CD4-positive, alpha-beta T cell (primary cell): ENCODE measurements at regions not wholly inside any gene's neighbourhood (a gene's known extent, or its start where the extent isn't known, plus 50 kb on each side); places are given as distances from the start of the nearest gene placed in this dataset.

Source experiments
- ATAC-seq: fragments of 200-7000 bp; cut with Tn5 transposase; one replicate; pipeline ENCODE4 v1.10.0; 2022; ENCODE audit warnings: mild to moderate bottlenecking; ENCODE audit not compliant: poor library complexity
- CTCF ChIA-PET: fragments of 350-600 bp; sonication (Branson Sonifier 250); formaldehyde crosslinking; loops from one replicate; lab custom pipeline; 2021; ENCODE audit warnings: antibody characterized with exemption, inconsistent platforms; lab: Charles Lee
- POLR2A ChIA-PET: fragments of 350-600 bp; sonication (Branson Sonifier 250); formaldehyde crosslinking; loops from one replicate; lab custom pipeline; 2021; ENCODE audit warnings: antibody characterized with exemption, inconsistent platforms; lab: Charles Lee
- DNase-seq, 14 experiments: peaks; one replicate each; pipeline ENCODE4 v3.0.0-alpha.2; 2013 to 2020; ENCODE audit warnings: mixed read lengths in 2 of 14
- H3K27ac ChIP-seq, 2 donors: one replicate each; pipeline versions ENCODE4 v1.5.1 to v1.7.0; 2013; ENCODE audit warnings: low read length in 2 of 2, low read depth in 1 of 2, mild to moderate bottlenecking in 1 of 2
- H3K27me3 ChIP-seq, 2 experiments: 1 replicate in 1 of 2; 2 replicates in 1 of 2; pipeline versions ENCODE4 v1.6.1 to v1.7.0; 2013; ENCODE audit warnings: low read length in 2 of 2, control low read depth in 1 of 2, mild to moderate bottlenecking in 1 of 2, moderate library complexity in 1 of 2; ENCODE audit not compliant: insufficient read depth in 2 of 2, control insufficient read depth in 1 of 2
- H3K36me3 ChIP-seq: one replicate; pipeline ENCODE4 v1.6.1; 2013; ENCODE audit warnings: low read length, control low read depth; ENCODE audit not compliant: insufficient read depth
- H3K4me1 ChIP-seq: one replicate; pipeline ENCODE4 v1.6.1; 2013; ENCODE audit warnings: low read length, control low read depth; ENCODE audit not compliant: insufficient read depth
- H3K4me3 ChIP-seq: one replicate; pipeline ENCODE4 v1.5.1; 2013; ENCODE audit warnings: mild to moderate bottlenecking, low read length, moderate library complexity
- H3K9me3 ChIP-seq, 2 experiments: 1 replicate in 1 of 2; 2 replicates in 1 of 2; pipeline versions ENCODE4 v1.6.1 to v1.7.0; 2013; ENCODE audit warnings: low read length in 2 of 2, mild to moderate bottlenecking in 2 of 2, control low read depth in 1 of 2, moderate library complexity in 1 of 2; ENCODE audit not compliant: control insufficient read depth in 1 of 2, insufficient read depth in 1 of 2
- H3K27ac Mint-ChIP-seq: one replicate; pipeline ENCODE4 v1.8.0; 2020; ENCODE audit warnings: mixed read lengths
- H3K27me3 Mint-ChIP-seq: one replicate; pipeline ENCODE4 v1.8.0; 2021; ENCODE audit warnings: mixed read lengths
- H3K36me3 Mint-ChIP-seq: one replicate; pipeline ENCODE4 v1.8.0; 2021; ENCODE audit warnings: low read depth, mixed read lengths
- H3K4me1 Mint-ChIP-seq: one replicate; pipeline ENCODE4 v1.8.0; 2021; ENCODE audit warnings: low read depth, mixed read lengths
- H3K4me3 Mint-ChIP-seq: one replicate; pipeline ENCODE4 v1.8.0; 2020; ENCODE audit warnings: mild to moderate bottlenecking, mixed read lengths
- H3K9me3 Mint-ChIP-seq: one replicate; pipeline ENCODE4 v1.8.0; 2020; ENCODE audit warnings: mixed read lengths
- intact Hi-C, 2 experiments: fragments of 100-400 bp; cut with DNase I in 1 of 2; cut with micrococcal nuclease in 1 of 2; formaldehyde crosslinking; loops; one replicate each; pipeline versions ENCODE4 v1.15.1 to v1.9.0; 2023 to 2025; cut with DNase I, micrococcal nuclease
- TF ChIP-seq, protein P1 (sequence below): fragments of 200-600 bp; IDR thresholded peaks from one replicate; pipeline ENCODE4 v1.8.0; 2022; ENCODE audit warnings: antibody characterized with exemption, mild to moderate bottlenecking

DNA sequence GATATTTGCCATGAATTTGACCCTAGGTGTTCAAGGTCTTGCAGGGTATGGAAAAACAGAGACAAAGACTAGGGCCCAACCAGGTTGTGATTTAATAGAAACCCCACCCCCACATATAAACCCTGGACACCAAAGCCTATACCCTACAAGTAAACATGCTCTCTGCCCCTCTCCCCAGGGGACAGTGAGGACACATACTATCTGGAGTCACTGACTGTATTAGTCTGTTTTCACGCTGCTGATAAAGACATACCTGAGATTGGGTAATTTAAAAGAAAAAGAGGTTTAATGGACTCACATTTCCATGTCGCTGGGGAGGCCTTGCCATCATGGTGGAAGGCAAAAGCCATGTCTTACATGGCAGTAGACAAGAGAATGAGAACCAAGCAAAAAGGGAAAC, 88.3 kb downstream of the RAP2A start:
- ChIA-PET POLR2A (no interaction called here), CTCF (no interaction called here)
- H3K4me1 Mint-ChIP-seq, result no peaks in the 10 kb centered on the region
- no peaks in the 10 kb centered on the region for H3K4me1 ChIP-seq
- no peaks in the 10 kb centered on the region for H3K36me3 Mint-ChIP-seq
- DNase-seq, result no peak
- no peak for ATAC-seq
- no peak overlapping the region for H3K4me3 Mint-ChIP-seq
- no peaks in the 10 kb centered on the region for H3K36me3 ChIP-seq
- no peaks in the 10 kb centered on the region for H3K9me3 Mint-ChIP-seq
- intact Hi-C loops, result no loop called here
- H3K27ac Mint-ChIP-seq, result no peak overlapping the region
- H3K27me3 ChIP-seq, result peaks cover 0 to 4% of the 10 kb centered on the region in 2 experiments
- H3K4me3 ChIP-seq, result no peak overlapping the region
- peaks cover 14% of the 10 kb centered on the region for H3K27me3 Mint-ChIP-seq
- TF ChIP-seq, protein P1, sequence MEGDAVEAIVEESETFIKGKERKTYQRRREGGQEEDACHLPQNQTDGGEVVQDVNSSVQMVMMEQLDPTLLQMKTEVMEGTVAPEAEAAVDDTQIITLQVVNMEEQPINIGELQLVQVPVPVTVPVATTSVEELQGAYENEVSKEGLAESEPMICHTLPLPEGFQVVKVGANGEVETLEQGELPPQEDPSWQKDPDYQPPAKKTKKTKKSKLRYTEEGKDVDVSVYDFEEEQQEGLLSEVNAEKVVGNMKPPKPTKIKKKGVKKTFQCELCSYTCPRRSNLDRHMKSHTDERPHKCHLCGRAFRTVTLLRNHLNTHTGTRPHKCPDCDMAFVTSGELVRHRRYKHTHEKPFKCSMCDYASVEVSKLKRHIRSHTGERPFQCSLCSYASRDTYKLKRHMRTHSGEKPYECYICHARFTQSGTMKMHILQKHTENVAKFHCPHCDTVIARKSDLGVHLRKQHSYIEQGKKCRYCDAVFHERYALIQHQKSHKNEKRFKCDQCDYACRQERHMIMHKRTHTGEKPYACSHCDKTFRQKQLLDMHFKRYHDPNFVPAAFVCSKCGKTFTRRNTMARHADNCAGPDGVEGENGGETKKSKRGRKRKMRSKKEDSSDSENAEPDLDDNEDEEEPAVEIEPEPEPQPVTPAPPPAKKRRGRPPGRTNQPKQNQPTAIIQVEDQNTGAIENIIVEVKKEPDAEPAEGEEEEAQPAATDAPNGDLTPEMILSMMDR, result no peak
- H3K9me3 ChIP-seq, result peaks cover 0 to 3% of the 10 kb centered on the region in 2 experiments
- no peak overlapping the region for H3K27ac ChIP-seq

DNA sequence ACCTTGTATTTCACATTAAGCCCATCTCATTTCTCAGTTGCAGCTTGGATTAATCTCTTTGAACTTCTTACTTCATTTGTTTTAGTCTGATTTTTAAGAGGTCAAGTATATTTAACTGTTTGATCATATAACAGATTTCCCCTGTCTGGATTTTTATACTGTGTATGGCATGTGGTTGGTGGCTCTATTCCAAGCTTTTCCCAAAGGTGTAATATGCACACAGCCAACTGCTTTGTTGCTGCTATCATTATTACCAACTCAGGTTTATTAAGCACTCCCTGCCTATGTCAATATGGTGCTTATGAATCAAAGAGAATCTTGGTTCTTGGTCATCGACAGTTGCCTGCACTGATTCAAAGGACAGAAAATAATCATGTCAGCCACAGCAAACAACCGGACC, 92.6 kb downstream of the RAP2A start:
- H3K9me3 Mint-ChIP-seq, result no peaks in the 10 kb centered on the region
- no peak overlapping the region for H3K27ac Mint-ChIP-seq

DNA sequence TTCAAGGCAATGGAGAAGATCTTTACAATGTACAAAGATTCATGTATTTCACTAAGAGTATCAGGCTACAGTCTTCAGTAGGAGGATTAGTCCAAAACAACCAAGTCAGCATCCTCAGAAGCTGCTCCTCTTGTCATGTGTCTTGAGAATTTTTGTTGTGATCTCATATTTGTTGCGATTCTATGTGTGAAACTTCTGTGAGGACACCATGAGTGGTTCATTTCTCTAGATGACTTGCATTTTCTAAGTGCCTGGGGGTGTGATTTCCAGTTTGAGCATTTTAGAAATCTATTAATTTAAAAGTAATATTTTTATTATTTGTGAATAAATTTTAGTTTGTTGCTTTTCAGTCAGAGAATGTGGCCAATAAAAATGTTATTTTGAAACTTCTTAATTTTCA, 94.5 kb downstream of the RAP2A start:
- Histone ChIP-seq H3K9me3 (no peaks in the 10 kb centered on the region), H3K4me3 (no peak overlapping the region), H3K27me3 (no peaks in the 10 kb centered on the region), H3K36me3 (no peaks in the 10 kb centered on the region), H3K27ac (no peak overlapping the region), H3K4me1 (no peaks in the 10 kb centered on the region)
- POLR2A ChIA-PET, result no interaction called here
- ATAC-seq (no peak), DNase-seq (no peak)
- Mint-ChIP-seq H3K9me3 (no peaks in the 10 kb centered on the region), H3K4me1 (no peaks in the 10 kb centered on the region), H3K27ac (no peak overlapping the region), H3K27me3 (peaks cover 4% of the 10 kb centered on the region), H3K4me3 (no peak overlapping the region), H3K36me3 (no peaks in the 10 kb centered on the region)
- TF ChIP-seq, protein P1, result no peak
- intact Hi-C loops, result no loop called here
- CTCF ChIA-PET, result no interaction called here

More for the DNA sequence above, 92.6 kb downstream of the RAP2A start:
- DNase-seq (no peak), ATAC-seq (no peak)
- Histone ChIP-seq H3K27ac (no peak overlapping the region), H3K27me3 (no peaks in the 10 kb centered on the region), H3K36me3 (no peaks in the 10 kb centered on the region), H3K9me3 (no peaks in the 10 kb centered on the region), H3K4me1 (no peaks in the 10 kb centered on the region), H3K4me3 (no peak overlapping the region)
- Mint-ChIP-seq H3K36me3 (no peaks in the 10 kb centered on the region), H3K27me3 (peaks cover 4% of the 10 kb centered on the region), H3K4me1 (no peaks in the 10 kb centered on the region), H3K4me3 (no peak overlapping the region)
- TF ChIP-seq, protein P1, result no peak
- POLR2A ChIA-PET, result no interaction called here
- intact Hi-C loops, result no loop called here
- CTCF ChIA-PET, result no interaction called here
